RWPE2 (cell line): ENCODE measurements at regions not wholly inside any gene's neighbourhood (a gene's known extent, or its start where the extent isn't known, plus 50 kb on each side); places are given as distances from the start of the nearest gene placed in this dataset.
"Not testable (repeated sequence)": the region's sequence is repeated elsewhere in the genome, so short reads cannot be mapped to it uniquely, and the experiment has no call there.

Source experiments
- ATAC-seq: fragments of 200-7000 bp; cut with Tn5 transposase; 3 replicates; pipeline ENCODE4 v1.9.1; 2021; ENCODE audit warnings: low read depth
- DNase-seq: peaks from one replicate; pipeline ENCODE4 v3.0.0-alpha.2; 2020; ENCODE audit warnings: low spot score
- H3K27ac ChIP-seq: fragments of 450-650 bp; 2 replicates; pipeline ENCODE4 v1.5.1; 2017; ENCODE audit warnings: mild to moderate bottlenecking; ENCODE audit not compliant: poor library complexity, severe bottlenecking
- H3K27me3 ChIP-seq: fragments of 250-450 bp; sonication (Bioruptor Pico); 2 replicates; pipeline ENCODE4 v1.5.1; 2021; ENCODE audit warnings: mild to moderate bottlenecking, moderate library complexity; ENCODE audit not compliant: insufficient read depth, poor library complexity, severe bottlenecking
- H3K36me3 ChIP-seq: fragments of 250-450 bp; sonication (Bioruptor Pico); 2 replicates; pipeline ENCODE4 v1.5.1; 2020; ENCODE audit warnings: low read depth, mild to moderate bottlenecking, moderate library complexity
- H3K4me1 ChIP-seq: fragments of 250-450 bp; sonication (Bioruptor Pico); 2 replicates; pipeline ENCODE4 v1.5.1; 2021; ENCODE audit warnings: mild to moderate bottlenecking, moderate library complexity; ENCODE audit not compliant: insufficient read depth, poor library complexity, severe bottlenecking
- H3K4me3 ChIP-seq: fragments of 250-450 bp; sonication (Bioruptor Pico); 2 replicates; pipeline ENCODE4 v1.5.1; 2021; ENCODE audit warnings: mild to moderate bottlenecking, moderate library complexity; ENCODE audit not compliant: severe bottlenecking
- H3K9me3 ChIP-seq: fragments of 250-450 bp; sonication (Bioruptor Pico); 2 replicates; pipeline ENCODE4 v1.5.1; 2021; ENCODE audit warnings: mild to moderate bottlenecking, moderate library complexity; ENCODE audit not compliant: severe bottlenecking
- TF ChIP-seq, protein P1 (sequence below): fragments of 450-650 bp; IDR thresholded peaks from one replicate; pipeline ENCODE4 v1.5.1; 2017; ENCODE audit warnings: mild to moderate bottlenecking, moderate library complexity; ENCODE audit not compliant: poor library complexity, severe bottlenecking

DNA sequence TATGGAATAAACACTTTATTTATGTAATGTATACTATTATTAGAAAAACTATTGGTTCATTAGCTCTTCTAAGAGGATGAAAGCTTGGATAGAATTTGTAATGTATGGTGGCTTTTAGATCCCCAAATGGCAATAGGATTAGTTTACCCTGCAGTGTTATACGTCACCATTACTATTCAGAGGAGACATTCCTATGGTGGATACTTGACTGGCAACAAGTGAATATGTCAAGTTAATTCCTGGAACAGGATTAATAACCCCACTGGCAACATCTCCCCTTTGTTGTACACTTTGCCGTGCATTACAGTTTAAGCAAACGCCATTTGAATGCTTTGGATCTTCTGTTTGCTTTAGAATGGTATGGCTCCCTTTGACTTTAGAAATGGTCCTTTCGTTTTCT, 420.3 kb downstream of the FAM47B start:
- Histone ChIP-seq H3K9me3 (no peaks in the 10 kb centered on the region), H3K27me3 (no peaks in the 10 kb centered on the region), H3K4me1 (no peaks in the 10 kb centered on the region), H3K27ac (no peak overlapping the region), H3K36me3 (no peaks in the 10 kb centered on the region), H3K4me3 (no peak overlapping the region)
- no peak for DNase-seq
- ATAC-seq, result no peak
- TF ChIP-seq, protein P1, sequence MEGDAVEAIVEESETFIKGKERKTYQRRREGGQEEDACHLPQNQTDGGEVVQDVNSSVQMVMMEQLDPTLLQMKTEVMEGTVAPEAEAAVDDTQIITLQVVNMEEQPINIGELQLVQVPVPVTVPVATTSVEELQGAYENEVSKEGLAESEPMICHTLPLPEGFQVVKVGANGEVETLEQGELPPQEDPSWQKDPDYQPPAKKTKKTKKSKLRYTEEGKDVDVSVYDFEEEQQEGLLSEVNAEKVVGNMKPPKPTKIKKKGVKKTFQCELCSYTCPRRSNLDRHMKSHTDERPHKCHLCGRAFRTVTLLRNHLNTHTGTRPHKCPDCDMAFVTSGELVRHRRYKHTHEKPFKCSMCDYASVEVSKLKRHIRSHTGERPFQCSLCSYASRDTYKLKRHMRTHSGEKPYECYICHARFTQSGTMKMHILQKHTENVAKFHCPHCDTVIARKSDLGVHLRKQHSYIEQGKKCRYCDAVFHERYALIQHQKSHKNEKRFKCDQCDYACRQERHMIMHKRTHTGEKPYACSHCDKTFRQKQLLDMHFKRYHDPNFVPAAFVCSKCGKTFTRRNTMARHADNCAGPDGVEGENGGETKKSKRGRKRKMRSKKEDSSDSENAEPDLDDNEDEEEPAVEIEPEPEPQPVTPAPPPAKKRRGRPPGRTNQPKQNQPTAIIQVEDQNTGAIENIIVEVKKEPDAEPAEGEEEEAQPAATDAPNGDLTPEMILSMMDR, result no peak

DNA sequence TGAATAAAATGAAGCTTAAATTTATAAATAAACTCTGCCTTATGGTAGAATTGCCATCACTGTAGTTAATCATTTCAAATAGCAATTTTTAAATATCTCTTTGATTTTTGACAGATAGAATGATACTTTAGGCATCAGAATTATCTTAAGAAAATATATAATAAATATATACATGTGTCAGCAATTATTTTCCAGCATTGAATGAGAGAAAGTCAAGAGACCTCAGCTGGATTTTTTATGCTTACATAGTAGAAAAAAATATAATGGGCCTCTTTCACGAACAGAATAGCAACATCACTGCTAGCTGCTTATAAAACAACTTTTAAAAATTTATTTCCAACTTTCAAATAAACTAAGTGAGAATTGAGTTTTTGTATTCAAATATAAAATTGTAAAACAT, 424.0 kb upstream of the MAGEB16 start:
- DNase-seq (no peak), ATAC-seq (no peak)
- H3K27ac ChIP-seq, result no peak overlapping the region
- H3K27me3 ChIP-seq, result no peaks in the 10 kb centered on the region
- TF ChIP-seq, protein P1, result no peak
- H3K9me3 ChIP-seq, result no peaks in the 10 kb centered on the region
- no peaks in the 10 kb centered on the region for H3K4me1 ChIP-seq
- H3K36me3 ChIP-seq, result no peaks in the 10 kb centered on the region
- no peak overlapping the region for H3K4me3 ChIP-seq

DNA sequence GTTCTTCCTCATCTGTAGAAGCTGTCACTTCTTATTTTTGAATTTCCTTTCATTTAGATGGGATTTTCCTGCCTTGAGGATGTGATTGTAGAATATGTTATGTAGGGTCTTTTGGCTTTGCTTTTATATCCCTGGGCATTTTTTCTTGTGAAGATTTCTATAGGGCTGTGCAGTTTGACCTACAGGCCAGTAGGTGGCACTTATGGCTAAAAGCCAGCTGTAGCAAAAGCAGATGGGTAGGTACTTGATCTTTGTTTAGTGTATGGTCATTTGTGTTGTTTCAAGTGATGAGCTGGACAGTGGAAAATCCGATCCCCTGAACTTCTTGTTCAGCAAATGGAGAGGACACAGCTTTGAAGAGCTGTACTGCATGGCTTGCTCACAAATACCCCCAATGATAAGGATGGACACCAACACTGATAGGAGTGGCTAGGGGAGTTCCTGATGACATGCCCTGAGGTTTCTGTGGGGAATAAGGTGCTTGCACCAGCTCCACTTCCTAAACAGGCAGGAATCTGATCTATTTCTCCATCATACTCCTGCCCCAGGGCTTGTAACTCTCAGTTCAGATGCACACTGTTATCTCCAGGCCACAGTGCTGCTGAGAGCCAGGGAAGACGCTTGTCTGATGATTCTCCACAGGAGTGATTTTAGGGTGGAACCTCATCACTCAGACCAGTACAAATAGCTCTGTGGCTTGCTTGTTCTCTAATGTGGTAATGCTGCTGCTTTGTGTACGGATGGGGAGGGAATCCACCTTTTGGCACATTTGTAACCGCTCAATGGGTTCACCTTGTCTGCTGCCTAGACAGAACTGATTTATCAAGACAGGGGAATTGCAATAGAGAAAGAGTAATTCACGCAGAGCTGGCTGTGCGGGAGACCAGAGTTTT, 417.1 kb upstream of the MAGEB16 start:
- Histone ChIP-seq H3K4me3 (no peak overlapping the region), H3K4me1 (no peaks in the 10 kb centered on the region), H3K27me3 (no peaks in the 10 kb centered on the region), H3K9me3 (no peaks in the 10 kb centered on the region), H3K36me3 (no peaks in the 10 kb centered on the region), H3K27ac (no peak overlapping the region)
- no peak for ATAC-seq
- TF ChIP-seq, protein P1, result peak; percentile 71
- DNase-seq, result no peak

DNA sequence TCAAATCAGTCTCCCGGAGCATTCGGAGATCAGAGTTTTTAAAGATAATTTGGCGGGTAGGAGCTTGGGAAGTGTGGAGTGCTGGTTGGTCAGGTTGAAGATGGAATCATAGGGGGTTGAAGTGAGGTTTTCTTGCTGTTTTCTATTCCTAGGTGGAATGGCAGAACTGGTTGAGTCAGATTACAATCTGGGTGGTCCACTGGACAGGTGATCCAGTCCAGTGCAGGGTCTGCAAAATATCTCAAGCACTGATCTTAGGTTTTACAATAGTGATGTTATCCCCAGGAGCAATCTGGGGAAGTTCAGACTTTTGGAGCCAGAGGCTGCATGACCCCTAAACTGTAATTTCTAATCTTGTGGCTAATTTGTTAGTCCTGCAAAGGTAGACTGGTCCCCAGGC, 416.4 kb upstream of the MAGEB16 start:
- H3K4me3 ChIP-seq, H3K4me1 ChIP-seq, H3K27me3 ChIP-seq, H3K27ac ChIP-seq, H3K9me3 ChIP-seq, ATAC-seq, H3K36me3 ChIP-seq, DNase-seq: not testable (repeated sequence)

DNA sequence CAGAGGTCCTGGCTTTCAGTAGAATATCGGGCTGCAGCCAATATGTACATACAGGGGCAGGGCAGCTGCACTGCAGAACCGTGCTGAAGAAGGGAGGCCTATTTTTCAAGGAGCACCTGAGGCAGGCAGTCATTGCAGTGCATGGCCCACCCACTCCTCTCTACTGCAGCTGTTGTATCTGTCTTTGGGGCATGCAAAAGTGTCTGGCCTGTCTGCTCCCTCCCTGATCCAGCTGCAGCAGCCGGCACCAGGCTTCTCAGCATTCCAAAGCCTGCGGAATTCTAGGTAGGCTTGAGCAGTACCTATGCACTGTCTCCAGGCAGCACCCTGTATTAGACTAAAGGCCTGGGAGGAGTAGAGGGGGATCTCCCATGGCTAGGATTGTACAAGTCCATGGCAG, 415.2 kb upstream of the MAGEB16 start:
- no peak overlapping the region for H3K27ac ChIP-seq
- H3K4me3 ChIP-seq, result no peak overlapping the region
- TF ChIP-seq, protein P1, result no peak
- ATAC-seq, result no peak
- no peaks in the 10 kb centered on the region for H3K9me3 ChIP-seq
- no peaks in the 10 kb centered on the region for H3K27me3 ChIP-seq
- no peak for DNase-seq
- no peaks in the 10 kb centered on the region for H3K36me3 ChIP-seq
- no peaks in the 10 kb centered on the region for H3K4me1 ChIP-seq
